Middle frontal gyrus (tissue), 1 donor: ENCODE measurements at regions not wholly inside any gene's neighbourhood (a gene's known extent, or its start where the extent isn't known, plus 50 kb on each side); places are given as distances from the start of the nearest gene placed in this dataset.

ENCODE experiments used
- DNase-seq: peaks from one replicate; pipeline ENCODE4 v3.0.0-alpha.2; 2015; ENCODE audit warnings: low spot score; ENCODE audit errors: extremely low spot score

- no peak for DNase-seq
These were observed 506.4 kb upstream of the THBS1 start for GRCh38 chr15:39074341-39074985.

GRCh38 chr15:39075311-39075710, 505.6 kb upstream of the THBS1 start:
- no peak for DNase-seq

DNA sequence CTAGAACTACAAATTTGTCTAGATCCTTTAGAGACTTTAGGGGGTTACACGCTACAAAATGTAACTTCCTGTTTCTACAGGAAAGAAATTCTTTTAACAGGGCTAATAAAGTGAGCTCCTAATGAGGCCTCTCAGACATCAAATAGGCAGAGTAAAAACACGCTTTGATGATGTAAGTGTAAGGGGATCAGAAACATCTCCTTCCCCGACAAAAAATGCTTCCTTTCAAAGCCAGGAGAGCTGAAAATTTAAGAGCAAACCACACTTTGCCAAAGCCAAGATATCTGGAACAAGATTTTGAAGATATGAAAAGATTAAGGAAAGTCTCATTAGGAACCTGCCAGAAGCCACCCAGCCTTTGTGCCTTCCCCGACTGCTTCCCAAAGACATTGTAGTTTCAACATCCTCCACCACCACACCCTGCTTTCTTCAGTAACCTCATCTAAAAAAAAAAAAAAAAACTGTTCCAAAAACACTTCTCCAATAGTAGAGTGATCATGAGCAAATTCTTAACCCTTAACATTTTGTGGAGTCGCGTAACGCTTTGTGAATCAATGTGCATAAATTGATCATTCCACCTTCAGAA, 505.0 kb upstream of the THBS1 start:
- no peak for DNase-seq

GRCh38 chr15:39078026-39078425, 502.9 kb upstream of the THBS1 start:
- no peak for DNase-seq

GRCh38 chr15:39079296-39079847, 501.5 kb upstream of the THBS1 start:
- DNase-seq, result no peak

- no peak for DNase-seq
These were observed 497.7 kb upstream of the THBS1 start for GRCh38 chr15:39083213-39083612.

DNA sequence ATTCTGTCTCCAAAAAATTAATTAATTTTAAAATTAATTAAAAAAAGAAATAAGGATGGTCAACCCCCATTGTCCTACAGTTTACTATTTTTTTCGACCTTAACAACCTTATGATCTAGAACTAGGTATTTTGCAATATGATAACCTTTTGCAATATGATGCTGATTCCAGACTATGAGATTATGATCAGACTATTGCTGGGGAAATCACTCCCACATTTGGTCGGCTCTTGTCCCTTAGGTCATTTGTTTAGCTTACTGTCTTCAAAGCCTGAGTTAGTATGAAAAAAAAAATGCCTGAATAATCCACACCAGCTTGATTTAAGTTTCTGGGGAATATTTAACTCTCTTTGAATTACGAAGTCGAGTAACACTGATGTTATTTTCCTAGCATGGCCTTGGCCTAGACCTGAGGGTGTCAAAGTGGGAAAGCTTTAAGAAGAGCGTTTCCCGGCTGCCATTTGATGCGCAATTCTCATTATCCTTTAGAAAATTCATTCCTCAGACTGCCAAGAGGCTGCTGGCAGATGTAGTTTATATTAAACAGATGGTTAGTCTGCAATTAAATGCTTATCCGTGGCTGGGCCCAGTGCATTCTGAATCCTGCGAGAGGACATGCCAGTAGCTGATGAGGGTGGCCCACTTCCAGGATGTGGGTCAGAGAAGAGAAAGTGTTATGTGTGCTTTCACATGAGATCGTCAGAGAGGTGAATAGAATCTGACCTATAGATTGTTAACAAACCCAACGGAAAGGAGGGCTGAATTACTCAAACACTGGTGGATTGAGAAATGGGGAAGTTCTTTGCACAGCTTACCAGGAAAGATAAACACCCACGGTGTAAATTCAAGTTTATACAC, 496.0 kb upstream of the THBS1 start:
- DNase-seq, result peak; percentile 6

DNA sequence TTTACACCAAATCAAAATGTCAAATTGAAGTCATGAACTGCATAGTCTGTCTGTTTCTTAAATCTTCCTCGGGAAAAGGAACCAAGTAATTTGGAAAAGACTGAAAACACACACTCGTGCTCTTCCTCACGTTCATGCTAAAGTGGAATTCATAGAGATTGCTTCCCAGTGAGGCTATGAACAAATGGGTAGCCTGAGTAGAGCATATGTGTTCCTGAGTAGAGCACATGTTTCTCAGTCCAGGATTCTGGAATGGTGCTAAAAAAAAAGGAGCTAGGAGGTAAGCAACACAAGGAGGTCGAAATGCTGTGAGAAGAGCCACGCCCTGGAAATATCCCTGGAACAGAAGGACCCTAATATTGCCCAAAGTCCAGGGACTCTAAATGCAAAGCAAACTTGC, 494.2 kb upstream of the THBS1 start:
- DNase-seq, result no peak

DNA sequence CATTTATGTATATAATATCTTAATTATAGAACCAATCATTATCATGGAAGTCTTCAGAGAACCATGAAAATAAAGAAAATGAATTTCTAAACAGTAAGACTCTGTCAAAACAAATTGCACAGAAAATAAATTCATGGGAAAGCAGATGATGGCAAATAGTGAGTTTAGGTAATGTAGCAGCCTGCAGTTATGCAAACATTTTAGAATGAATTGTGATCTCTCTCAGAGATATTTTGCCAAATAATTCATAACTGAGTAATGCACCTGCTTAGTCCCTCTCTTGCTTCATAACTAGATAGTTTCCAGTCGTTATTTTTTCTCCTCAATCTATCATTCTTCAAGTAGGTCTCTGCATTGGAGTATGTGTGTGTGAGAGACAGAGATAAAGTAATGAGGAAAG, 492.7 kb upstream of the THBS1 start:
- no peak for DNase-seq

GRCh38 chr15:39092354-39092753, 488.5 kb upstream of the THBS1 start:
- DNase-seq, result no peak

DNA sequence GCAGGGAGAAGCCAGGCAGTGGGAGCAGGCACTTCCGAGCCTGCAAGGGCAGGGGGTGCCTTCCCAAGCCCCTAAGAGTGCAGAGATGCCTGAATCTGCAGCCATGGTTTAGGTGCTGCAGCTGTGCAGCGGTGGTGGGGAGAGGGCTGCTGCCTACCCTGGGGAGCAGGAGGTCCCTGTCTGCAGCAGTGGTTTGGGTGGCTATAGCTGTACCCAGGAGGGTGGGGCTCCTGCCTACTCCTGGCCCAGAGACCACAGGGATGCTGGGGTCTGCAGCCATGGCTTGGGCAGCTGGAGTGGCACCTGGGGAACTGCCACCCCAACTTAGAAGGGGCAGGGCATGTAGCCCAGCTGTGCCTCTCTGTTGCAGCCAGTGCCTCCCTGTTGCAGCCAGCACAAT, 488.1 kb upstream of the THBS1 start:
- no peak for DNase-seq

DNA sequence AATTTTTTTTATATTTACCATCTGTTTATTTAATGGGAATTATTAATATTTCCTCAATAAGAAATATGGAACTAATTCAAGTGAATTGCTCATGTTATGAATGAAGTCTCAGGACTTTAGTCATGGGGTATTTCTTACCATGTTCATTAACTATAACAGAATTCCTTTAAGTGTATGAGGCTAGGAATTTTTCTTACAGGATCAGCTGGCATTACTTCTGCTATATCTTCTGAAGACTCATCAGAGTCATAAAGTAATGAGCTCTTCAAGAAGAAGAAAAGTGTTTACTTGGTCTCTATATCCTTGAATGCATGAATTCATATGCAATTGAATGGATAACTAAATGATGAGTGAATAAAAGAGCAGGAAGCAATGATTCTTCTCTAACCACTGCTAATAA, 486.8 kb upstream of the THBS1 start:
- no peak for DNase-seq

- DNase-seq, result no peak
These were observed 485.5 kb upstream of the THBS1 start for GRCh38 chr15:39095218-39095879.

- DNase-seq, result no peak
These were observed 484.2 kb upstream of the THBS1 start for GRCh38 chr15:39096608-39097205.

- DNase-seq, result no peak
These were observed 481.4 kb upstream of the THBS1 start for GRCh38 chr15:39099524-39099923.

GRCh38 chr15:39100106-39100660, 480.7 kb upstream of the THBS1 start:
- DNase-seq, result no peak

GRCh38 chr15:39102431-39102830, 478.4 kb upstream of the THBS1 start:
- no peak for DNase-seq

GRCh38 chr15:39106950-39107349, 473.9 kb upstream of the THBS1 start:
- no peak for DNase-seq

DNA sequence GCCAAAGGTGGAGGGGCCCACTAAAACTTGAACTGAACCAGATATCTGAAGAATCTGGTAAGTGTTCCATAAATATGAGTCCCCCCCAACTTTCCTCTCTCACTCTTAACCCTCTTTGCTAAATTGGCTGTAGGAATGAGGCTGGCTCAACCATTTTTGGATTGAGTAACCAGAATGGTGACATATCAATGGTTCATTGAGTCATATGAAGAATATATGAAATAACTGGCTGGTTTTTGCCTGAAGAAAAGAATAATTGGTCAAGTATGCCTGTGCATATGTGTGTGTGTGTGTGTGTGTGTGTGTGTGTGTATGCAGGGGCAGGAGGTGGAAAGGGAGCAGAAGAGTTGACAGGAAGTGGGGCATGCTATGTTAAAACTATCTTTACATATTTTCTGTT, 472.9 kb upstream of the THBS1 start:
- DNase-seq, result no peak

DNA sequence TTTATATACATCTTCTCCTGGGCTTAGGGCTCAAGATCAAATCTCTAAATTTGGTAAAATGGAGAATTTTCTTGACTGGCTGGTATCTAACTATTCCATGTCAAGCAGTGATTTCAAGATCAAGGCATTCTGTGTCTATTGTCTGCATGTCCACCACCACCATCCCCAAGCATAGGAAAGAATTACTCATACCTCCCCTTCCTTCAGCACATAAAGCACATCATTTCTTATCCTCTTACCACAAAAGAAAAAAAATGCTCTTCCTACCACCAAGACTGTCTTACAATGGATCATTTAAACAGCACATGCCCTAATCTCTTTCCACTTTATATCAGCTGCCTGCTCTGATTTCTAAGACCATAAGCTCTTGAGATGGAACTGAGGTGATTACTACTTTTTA, 470.5 kb upstream of the THBS1 start:
- DNase-seq, result no peak

DNA sequence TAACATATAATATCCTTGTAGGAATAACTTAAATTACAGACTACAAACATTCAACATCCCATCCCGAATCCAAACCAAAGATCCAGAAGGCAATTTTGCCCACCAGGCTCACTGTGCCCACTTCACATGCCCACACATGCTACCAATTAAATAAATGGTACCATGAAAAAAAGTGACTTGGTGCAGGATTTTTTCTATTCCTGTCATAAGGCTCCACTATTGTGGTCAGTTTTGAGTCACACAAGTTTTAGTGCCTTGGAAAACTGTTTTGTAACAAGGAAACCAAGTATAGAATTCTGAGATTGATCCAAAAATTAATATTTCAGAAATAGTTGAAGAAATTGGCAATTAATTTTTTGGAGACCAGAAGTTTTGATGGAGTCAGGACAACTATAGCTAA, 470.1 kb upstream of the THBS1 start:
- DNase-seq, result no peak
